ENCODE measurements at regions not wholly inside any gene's neighbourhood (a gene's known extent, or its start where the extent isn't known, plus 50 kb on each side); places are given as distances from the start of the nearest gene placed in this dataset.

DNA sequence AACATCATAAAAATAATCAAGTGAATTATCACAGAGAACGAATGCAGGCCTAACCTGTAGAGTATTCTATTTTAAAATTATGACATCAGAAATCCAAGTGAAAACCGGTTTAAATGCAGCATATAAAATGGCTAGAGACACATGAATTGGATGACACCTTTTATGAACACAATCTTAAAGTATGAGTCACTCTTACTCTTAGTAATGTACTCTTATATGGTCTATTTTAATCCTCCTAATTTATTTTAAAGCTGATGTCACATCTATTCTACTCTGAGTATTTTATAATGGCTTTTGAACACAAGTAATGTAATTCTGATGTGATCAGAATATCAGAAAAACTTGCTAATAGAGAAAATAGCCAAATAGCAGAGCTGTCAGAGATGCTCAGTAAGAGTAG, 161.4 kb upstream of the RADX start:
- no peak overlapping the region for H3K9ac ChIP-seq
- Mint-ChIP-seq H3K36me3 (no peaks in the 10 kb centered on the region), H3K9me3 (peaks cover 2% of the 10 kb centered on the region), H3K4me1 (no peaks in the 10 kb centered on the region), H3K27me3 (ENCODE audit: insufficient read depth, low read depth) (no peaks in the 10 kb centered on the region), H3K4me3 (no peak overlapping the region), H3K27ac (no peak overlapping the region)
- no peaks in the 10 kb centered on the region for H3K27me3 ChIP-seq
- no peaks in the 10 kb centered on the region for H3K79me2 ChIP-seq (ENCODE audit: low read depth)
- no peaks in the 10 kb centered on the region for H3K36me3 ChIP-seq
- no peak overlapping the region for H2AFZ ChIP-seq (replicated peaks)
- no peak overlapping the region for H3K4me3 ChIP-seq
- peaks cover 12% of the 10 kb centered on the region for H3K9me3 ChIP-seq (ENCODE audit: low read depth)
- peaks cover 10% of the 10 kb centered on the region for H3F3A ChIP-seq (ENCODE audit: low read depth)
- no peak for TF ChIP-seq CTCF (IDR thresholded peaks at IDR 0.05)
- no peak for TF ChIP-seq EZH2phosphoT487 (IDR thresholded peaks at IDR 0.05)
- no peak for TF ChIP-seq EZH2 (IDR thresholded peaks at IDR 0.05)
- H3K4me1 ChIP-seq: no peaks in the 10 kb centered on the region
- no peak overlapping the region for H3K27ac ChIP-seq
- no peaks in the 10 kb centered on the region for H4K20me1 ChIP-seq (ENCODE audit: low read depth)
- no peak for DNase-seq (ENCODE audit: low spot score)
- no peak overlapping the region for H3K4me2 ChIP-seq

GRCh38 chrX:106451933-106452332, 159.8 kb upstream of the RADX start:
- Mint-ChIP-seq H3K4me3 (no peak overlapping the region), H3K36me3 (no peaks in the 10 kb centered on the region), H3K27ac (no peak overlapping the region), H3K9me3 (no peaks in the 10 kb centered on the region), H3K4me1 (no peaks in the 10 kb centered on the region), H3K27me3 (ENCODE audit: insufficient read depth, low read depth) (no peaks in the 10 kb centered on the region)
- no peaks in the 10 kb centered on the region for H4K20me1 ChIP-seq (ENCODE audit: low read depth)
- no peak for DNase-seq (ENCODE audit: low spot score)
- H2AFZ ChIP-seq (replicated peaks): no peak overlapping the region
- no peak overlapping the region for H3K4me2 ChIP-seq
- no peaks in the 10 kb centered on the region for H3K79me2 ChIP-seq (ENCODE audit: low read depth)
- H3K9ac ChIP-seq: no peak overlapping the region
- H3K9me3 ChIP-seq (ENCODE audit: low read depth): peaks cover 12% of the 10 kb centered on the region
- no peaks in the 10 kb centered on the region for H3K36me3 ChIP-seq
- TF ChIP-seq CTCF (IDR thresholded peaks at IDR 0.05) (no peak), EZH2 (IDR thresholded peaks at IDR 0.05) (no peak), EZH2phosphoT487 (IDR thresholded peaks at IDR 0.05) (no peak)
- no peak overlapping the region for H3K4me3 ChIP-seq
- no peaks in the 10 kb centered on the region for H3K27me3 ChIP-seq
- peaks cover 10% of the 10 kb centered on the region for H3F3A ChIP-seq (ENCODE audit: low read depth)
- H3K27ac ChIP-seq: no peak overlapping the region
- no peaks in the 10 kb centered on the region for H3K4me1 ChIP-seq

DNA sequence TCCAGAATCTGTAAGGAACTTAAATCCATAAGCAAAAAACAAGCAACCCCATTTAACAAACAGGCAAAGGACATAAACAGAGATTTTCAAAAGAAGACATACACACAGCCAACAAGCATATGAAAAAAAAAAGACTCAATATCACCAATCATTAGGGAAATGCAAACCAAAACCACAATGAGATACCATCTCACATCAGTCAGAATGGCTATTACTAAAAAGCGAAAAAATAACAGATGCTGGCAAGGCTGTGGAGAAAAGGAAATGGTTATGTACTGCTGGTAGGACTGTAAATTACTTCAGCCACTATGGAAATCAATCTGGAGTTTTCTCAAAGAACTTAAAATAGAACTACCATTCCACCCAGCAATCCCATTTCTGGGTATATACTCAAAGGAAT, 156.8 kb upstream of the RADX start:
- DNase-seq (ENCODE audit: low spot score): no peak
- no peaks in the 10 kb centered on the region for H3K36me3 Mint-ChIP-seq
- H3F3A ChIP-seq (ENCODE audit: low read depth): peaks cover 10% of the 10 kb centered on the region

More for the DNA sequence above, 156.8 kb upstream of the RADX start:
- Mint-ChIP-seq H3K9me3 (no peaks in the 10 kb centered on the region), H3K4me1 (no peaks in the 10 kb centered on the region), H3K27ac (no peak overlapping the region), H3K4me3 (no peak overlapping the region), H3K27me3 (ENCODE audit: insufficient read depth, low read depth) (no peaks in the 10 kb centered on the region)
- Histone ChIP-seq H3K4me3 (no peak overlapping the region), H3K4me2 (no peak overlapping the region), H3K9ac (no peak overlapping the region), H3K27ac (no peak overlapping the region), H4K20me1 (ENCODE audit: low read depth) (no peaks in the 10 kb centered on the region), H3K9me3 (ENCODE audit: low read depth) (peaks cover 15% of the 10 kb centered on the region), H3K36me3 (no peaks in the 10 kb centered on the region), H3K4me1 (no peaks in the 10 kb centered on the region), H2AFZ (replicated peaks) (no peak overlapping the region), H3K79me2 (ENCODE audit: low read depth) (no peaks in the 10 kb centered on the region), H3K27me3 (no peaks in the 10 kb centered on the region)
- TF ChIP-seq EZH2 (IDR thresholded peaks at IDR 0.05): no peak
- no peak for TF ChIP-seq EZH2phosphoT487 (IDR thresholded peaks at IDR 0.05)
- no peak for TF ChIP-seq CTCF (IDR thresholded peaks at IDR 0.05)
